HG03521 (cell line): ENCODE measurements at regions not wholly inside any gene's neighbourhood (a gene's known extent, or its start where the extent isn't known, plus 50 kb on each side); places are given as distances from the start of the nearest gene placed in this dataset.
"Not testable (repeated sequence)": the region's sequence is repeated elsewhere in the genome, so short reads cannot be mapped to it uniquely, and the experiment has no call there.

ENCODE experiments used
- ATAC-seq: cut with Tn5 transposase; IDR thresholded peaks from one replicate; pipeline ENCODE4 v1.9.1; 2021; ENCODE audit warnings: mild to moderate bottlenecking, moderate library complexity; ENCODE audit not compliant: unreplicated experiment

GRCh38 chr14:53247596-53248370 is 94.7 kb upstream of the DDHD1 start:
- no peak for ATAC-seq

DNA sequence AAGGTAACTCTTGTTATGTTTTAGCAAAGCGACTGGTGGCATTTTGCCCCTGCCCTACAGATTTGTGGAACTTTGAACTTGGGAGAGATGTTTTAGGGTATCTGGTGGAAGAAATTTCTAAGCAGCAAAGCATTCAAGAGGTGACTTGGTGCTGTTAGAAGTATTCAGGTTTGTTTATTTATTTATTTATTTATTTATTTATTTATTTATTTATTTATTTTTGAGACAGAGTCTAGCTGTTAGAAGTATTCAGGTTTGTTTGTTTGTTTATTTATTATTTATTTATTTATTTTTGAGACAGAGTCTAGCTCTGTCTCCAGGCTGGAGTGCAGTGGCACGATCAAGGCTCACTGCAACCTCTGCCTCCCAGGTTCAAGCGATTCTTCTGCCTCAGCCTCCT is 89.8 kb upstream of the DDHD1 start:
- not testable (repeated sequence) for ATAC-seq

DNA sequence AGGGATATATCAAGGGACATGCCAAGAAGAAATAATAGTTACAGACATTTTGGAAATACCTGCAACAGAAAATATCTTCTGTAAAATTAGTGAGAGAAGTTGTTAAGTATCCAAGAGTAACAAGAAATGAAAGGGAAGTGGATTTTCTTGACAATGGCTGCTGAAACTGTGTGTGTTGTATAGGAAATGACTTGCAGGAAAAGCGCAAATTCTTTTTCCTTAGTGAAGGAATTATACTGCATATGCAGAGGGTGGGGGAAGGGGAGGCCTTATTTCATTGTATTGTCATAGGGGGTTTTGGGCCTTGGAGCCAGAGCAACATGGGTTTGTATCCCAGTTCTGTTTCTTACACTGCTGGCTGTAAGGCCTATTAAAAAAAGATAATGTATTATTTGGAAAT is 84.4 kb upstream of the DDHD1 start:
- no peak for ATAC-seq

DNA sequence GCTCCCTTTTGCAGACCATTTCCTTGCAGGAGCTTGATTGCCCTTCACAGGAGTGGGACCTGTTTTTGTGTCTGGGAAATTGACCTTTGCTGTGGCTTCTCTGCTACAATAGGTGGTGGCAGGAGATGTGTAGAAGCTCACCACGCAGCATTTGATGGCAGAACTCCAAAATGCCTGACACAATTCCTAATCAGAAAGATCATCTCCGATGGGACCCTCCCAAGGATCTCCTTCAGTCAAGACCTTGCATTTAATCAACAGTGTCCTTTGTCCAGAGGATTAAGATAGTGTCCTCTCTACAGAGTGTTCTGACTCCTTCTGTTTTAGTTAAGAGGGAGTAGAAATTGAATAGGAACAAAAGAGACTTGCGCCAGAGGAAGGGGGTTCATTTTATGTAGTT is 83.6 kb upstream of the DDHD1 start:
- no peak for ATAC-seq

DNA sequence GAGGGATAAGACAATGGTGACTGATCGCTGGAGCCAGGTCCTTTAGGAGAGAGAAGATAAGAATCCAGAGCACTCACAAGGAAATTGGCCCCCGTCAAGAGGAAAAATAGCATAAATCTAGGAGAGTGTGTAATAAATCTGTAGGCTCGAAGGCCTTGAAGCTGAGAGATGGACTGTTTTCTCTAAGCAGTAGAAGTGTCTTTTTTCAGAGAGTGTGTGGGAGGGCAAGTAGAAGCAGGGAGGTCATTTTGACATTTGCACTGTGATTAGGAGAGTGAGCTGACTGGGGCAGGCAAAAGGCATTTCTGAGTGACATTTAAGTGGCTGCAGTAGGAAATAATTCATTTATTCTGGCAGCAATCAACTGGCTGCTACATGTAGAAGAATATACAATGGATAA is 78.0 kb upstream of the DDHD1 start:
- no peak for ATAC-seq

- no peak for ATAC-seq
Measured at GRCh38 chr14:53228966-53229365, 75.8 kb upstream of the DDHD1 start.

GRCh38 chr14:53227154-53227718 is 74.1 kb upstream of the DDHD1 start:
- no peak for ATAC-seq

DNA sequence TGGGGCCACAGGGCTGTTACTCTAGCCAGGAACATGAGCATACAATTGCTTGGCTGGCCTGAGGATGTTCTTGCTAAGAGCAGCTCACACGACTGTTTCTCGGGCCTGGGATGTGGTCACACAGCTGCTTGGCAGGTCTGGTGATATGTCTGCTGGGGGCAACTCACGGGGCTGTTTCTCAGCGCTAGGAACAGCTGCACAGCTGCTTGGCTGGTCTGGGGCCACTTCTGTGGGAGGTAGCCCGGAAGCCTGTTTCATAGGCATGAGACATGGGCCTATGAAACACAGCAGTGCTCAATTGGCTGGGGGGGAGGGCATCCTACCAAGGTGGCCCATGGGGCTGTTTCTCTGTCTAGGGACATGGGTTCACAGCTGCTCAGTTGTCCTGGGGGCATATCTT is 73.4 kb upstream of the DDHD1 start:
- no peak for ATAC-seq

DNA sequence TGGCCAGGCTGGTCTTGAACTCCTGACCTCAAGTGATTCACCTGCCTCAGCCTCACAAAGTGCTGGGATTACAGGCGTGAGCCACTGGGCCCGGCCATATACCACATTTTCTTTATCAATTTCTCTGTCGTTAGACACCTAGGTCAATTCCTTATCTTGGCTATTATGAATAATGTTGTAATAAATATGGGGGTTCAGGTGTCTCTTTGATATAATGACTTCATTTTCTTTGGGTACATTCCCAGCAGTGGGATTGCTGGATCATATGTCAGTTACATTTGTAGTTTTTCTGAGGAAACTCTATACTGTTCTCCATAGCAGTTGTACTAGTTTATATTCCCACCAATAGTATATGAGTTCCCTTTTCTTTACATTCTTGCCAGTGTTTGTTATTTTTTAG is 67.8 kb upstream of the DDHD1 start:
- no peak for ATAC-seq

DNA sequence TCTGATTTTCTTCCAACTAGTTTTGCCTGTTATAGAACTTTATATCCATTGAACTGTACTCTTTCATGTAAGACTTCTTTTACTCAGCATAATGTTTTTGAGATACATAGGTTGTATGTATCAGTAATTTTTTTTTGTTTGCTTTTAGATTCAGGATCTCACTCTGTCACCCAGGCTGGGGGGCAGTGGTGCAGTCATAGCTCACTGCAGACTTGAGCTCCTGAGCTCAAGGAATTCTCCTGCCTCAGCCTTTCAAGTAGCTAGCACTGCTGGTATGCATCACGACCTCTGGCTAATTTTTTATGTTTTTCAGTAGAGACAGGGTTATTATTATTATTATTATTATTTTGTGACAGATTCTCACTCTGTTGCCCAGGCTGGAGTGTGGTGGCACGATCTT is 65.0 kb upstream of the DDHD1 start:
- no peak for ATAC-seq

GRCh38 chr14:53217316-53217994 is 64.3 kb upstream of the DDHD1 start:
- ATAC-seq: peak; percentile 99

DNA sequence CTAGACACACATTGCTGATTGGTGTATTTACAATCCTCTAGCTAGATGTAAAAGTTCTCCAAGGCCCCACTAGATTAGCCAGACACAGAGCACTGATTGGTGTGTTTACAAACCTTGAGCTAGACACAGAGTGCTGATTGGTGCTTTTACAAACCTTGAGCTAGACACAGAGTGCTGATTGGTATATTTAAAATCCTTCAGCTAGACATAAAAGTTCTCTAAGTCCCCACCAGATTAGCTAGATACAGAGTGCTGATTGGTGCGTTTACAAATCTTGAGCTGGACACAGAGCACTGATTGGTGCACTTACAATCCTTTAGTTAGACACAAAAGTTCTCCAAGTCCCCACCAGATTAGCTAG is 63.8 kb upstream of the DDHD1 start:
- ATAC-seq: not testable (repeated sequence)

DNA sequence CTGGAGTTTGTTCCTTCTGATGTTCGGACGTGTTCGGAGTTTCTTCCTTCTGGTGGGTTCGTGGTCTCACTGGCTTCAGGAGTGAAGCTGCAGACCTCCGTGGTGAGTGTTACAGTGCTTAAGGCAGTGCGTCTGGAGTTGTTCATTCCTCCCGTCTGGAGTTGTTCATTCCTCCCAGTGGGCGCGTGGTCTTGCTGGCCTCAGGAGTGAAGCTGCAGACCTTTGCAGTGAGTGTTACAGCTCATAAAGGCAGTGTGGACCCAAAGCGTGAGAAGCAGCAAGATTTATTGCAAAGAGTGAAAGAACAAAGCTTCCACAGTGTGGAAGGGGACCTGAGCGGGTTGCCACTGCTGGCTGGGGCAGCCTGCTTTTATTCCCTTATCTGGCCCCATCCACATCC is 63.4 kb upstream of the DDHD1 start:
- ATAC-seq: not testable (repeated sequence)

- ATAC-seq: no peak
Measured at GRCh38 chr14:53215101-53215500, 62.0 kb upstream of the DDHD1 start.

DNA sequence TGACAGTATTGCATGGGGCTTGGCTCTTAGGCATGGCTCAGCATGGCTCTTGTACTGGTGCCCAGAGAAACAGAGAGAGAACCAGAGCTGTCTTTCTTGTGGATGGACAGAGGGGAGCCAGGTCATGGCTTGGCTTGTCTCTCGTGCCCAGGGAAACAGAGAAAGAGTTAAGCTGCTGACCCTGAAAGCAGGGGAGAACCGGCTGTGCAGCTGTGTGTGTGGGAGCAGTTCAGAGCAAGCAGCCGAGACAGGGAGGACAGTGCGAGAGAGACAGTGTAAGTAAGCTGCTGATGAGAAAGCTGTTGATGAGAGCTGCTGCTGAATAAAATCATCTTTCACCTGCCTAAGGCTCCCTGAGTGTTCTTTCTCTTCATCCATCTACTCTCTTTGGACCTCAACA is 61.3 kb upstream of the DDHD1 start:
- no peak for ATAC-seq

DNA sequence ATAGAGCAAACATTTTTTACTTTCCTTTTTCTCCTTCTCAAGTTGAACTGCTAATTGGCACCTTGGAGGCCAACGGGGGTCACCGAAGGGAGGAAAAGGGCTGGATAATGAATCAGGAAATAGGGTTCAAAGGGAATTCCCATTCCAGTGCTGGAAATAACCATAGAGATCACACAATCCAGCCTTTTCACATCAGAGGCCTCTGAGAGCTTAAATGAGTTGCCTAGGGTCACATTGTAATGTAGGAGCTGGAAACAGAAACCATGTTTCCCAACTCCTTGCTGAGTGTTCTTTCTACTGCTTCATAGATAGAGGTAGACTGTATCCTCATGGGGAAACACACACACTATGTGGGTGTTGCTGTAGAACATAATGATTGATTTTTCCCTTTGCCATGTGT is 60.6 kb upstream of the DDHD1 start:
- ATAC-seq: no peak

DNA sequence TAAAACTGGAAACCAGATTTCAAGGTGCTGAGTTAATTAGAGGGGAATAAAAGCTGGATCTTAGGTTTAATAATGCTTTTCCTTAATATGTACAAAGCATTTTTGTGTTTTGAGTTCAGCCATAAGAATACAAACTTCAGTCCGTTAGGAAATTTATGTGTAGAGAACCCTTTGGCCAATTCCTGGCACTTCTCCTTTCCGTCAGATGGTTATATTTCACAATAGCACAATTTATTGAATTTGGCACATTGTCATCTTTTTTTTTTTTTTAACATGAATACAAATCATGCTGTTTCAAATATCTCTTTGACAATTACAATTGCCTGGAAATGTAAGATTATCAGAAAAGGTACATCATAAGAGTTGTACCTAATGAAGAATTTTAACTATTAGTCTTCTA is 56.2 kb upstream of the DDHD1 start:
- no peak for ATAC-seq
